HFFc6 (cell line): ENCODE measurements at regions not wholly inside any gene's neighbourhood (a gene's known extent, or its start where the extent isn't known, plus 50 kb on each side); places are given as distances from the start of the nearest gene placed in this dataset.
"Not testable (repeated sequence)": the region's sequence is repeated elsewhere in the genome, so short reads cannot be mapped to it uniquely, and the experiment has no call there.

Source experiments
- DNase-seq: peaks from one replicate; pipeline ENCODE4 v3.0.0-alpha.2; 2018
- H3K27ac Mint-ChIP-seq: 2 replicates; pipeline ENCODE4 v1.8.0; 2020; ENCODE audit warnings: mild to moderate bottlenecking, mixed read lengths
- H3K27me3 Mint-ChIP-seq: 2 replicates; pipeline ENCODE4 v1.8.0; 2021; ENCODE audit warnings: mild to moderate bottlenecking, moderate library complexity, mixed read lengths; ENCODE audit not compliant: insufficient read depth
- H3K36me3 Mint-ChIP-seq: 2 replicates; pipeline ENCODE4 v1.8.0; 2021; ENCODE audit warnings: low read depth, mixed read lengths
- H3K4me1 Mint-ChIP-seq: 2 replicates; pipeline ENCODE4 v1.8.0; 2020; ENCODE audit warnings: low read depth, mixed read lengths
- H3K4me3 Mint-ChIP-seq: 2 replicates; pipeline ENCODE4 v1.8.0; 2020; ENCODE audit warnings: mild to moderate bottlenecking, moderate library complexity, mixed read lengths
- H3K9me3 Mint-ChIP-seq: 2 replicates; pipeline ENCODE4 v1.8.0; 2020; ENCODE audit warnings: mild to moderate bottlenecking, mixed read lengths
- CTCF ChIP-seq: fragments of 200-600 bp; sonication (generic); IDR thresholded peaks from 2 replicates; pipeline ENCODE4 v1.5.0; 2021; ENCODE audit warnings: antibody characterized with exemption, mild to moderate bottlenecking

GRCh38 chr14:78029601-78030372, 140.4 kb upstream of the NRXN3 start:
- TF ChIP-seq CTCF = no peak; the same call in 1 of the 2 replicates
- Mint-ChIP-seq H3K27me3 (peaks cover 3% of the 10 kb centered on the region), H3K27ac (no peak overlapping the region)

GRCh38 chr14:78043349-78043748, 126.8 kb upstream of the NRXN3 start:
- Mint-ChIP-seq H3K27me3 (no peaks in the 10 kb centered on the region; the same call in 1 of the 2 replicates), H3K4me1 (no peaks in the 10 kb centered on the region), H3K36me3 (no peaks in the 10 kb centered on the region), H3K4me3 (no peak overlapping the region), H3K27ac (no peak overlapping the region), H3K9me3 (peaks cover 34% of the 10 kb centered on the region)
- TF ChIP-seq CTCF = no peak
- DNase-seq = no peak

More at GRCh38 chr14:78029601-78030372, 140.4 kb upstream of the NRXN3 start:
- no peak for DNase-seq
- peaks cover 14% of the 10 kb centered on the region for H3K9me3 Mint-ChIP-seq
- H3K36me3 Mint-ChIP-seq = no peaks in the 10 kb centered on the region
- no peaks in the 10 kb centered on the region for H3K4me1 Mint-ChIP-seq
- no peak overlapping the region for H3K4me3 Mint-ChIP-seq

GRCh38 chr14:78048120-78048519, 122.1 kb upstream of the NRXN3 start:
- no peak for DNase-seq
- H3K4me1 Mint-ChIP-seq = no peaks in the 10 kb centered on the region
- TF ChIP-seq CTCF = no peak
- no peak overlapping the region for H3K27ac Mint-ChIP-seq
- H3K27me3 Mint-ChIP-seq = no peaks in the 10 kb centered on the region; the same call in 1 of the 2 replicates
- H3K4me3 Mint-ChIP-seq = no peak overlapping the region
- H3K36me3 Mint-ChIP-seq = no peaks in the 10 kb centered on the region
- peaks cover 52% of the 10 kb centered on the region for H3K9me3 Mint-ChIP-seq

- H3K27ac Mint-ChIP-seq, H3K4me3 Mint-ChIP-seq, DNase-seq, H3K36me3 Mint-ChIP-seq, H3K4me1 Mint-ChIP-seq, H3K27me3 Mint-ChIP-seq: not testable (repeated sequence)
- H3K9me3 Mint-ChIP-seq = peaks cover 41% of the 10 kb centered on the region
Observed at GRCh38 chr14:78056890-78057289, 113.3 kb upstream of the NRXN3 start.

GRCh38 chr14:78070344-78070743, 99.8 kb upstream of the NRXN3 start:
- no peaks in the 10 kb centered on the region for H3K36me3 Mint-ChIP-seq

More at GRCh38 chr14:78070344-78070743, 99.8 kb upstream of the NRXN3 start:
- TF ChIP-seq CTCF = no peak
- H3K4me1 Mint-ChIP-seq = no peaks in the 10 kb centered on the region
- no peak overlapping the region for H3K27ac Mint-ChIP-seq
- no peak overlapping the region for H3K4me3 Mint-ChIP-seq
- no peaks in the 10 kb centered on the region for H3K27me3 Mint-ChIP-seq
- H3K9me3 Mint-ChIP-seq = peaks cover 53% of the 10 kb centered on the region
- no peak for DNase-seq
